GM23338 (cell line): ENCODE measurements at regions not wholly inside any gene's neighbourhood (a gene's known extent, or its start where the extent isn't known, plus 50 kb on each side); places are given as distances from the start of the nearest gene placed in this dataset.

Experiments
- ATAC-seq: fragments of 200-7000 bp; cut with Tn5 transposase; 3 replicates; pipeline ENCODE4 v1.9.1; 2020
- DNase-seq: peaks from one replicate; pipeline ENCODE4 v3.0.0-alpha.2; 2015; ENCODE audit warnings: low spot score
- H2AFZ ChIP-seq: fragments of 200-600 bp; sonication (generic); 2 replicates; pipeline ENCODE4 v1.8.0; 2016; ENCODE audit warnings: antibody characterized with exemption, mild to moderate bottlenecking, moderate library complexity
- H3F3A ChIP-seq: fragments of 200-600 bp; sonication (generic); replicated peaks from 2 replicates; pipeline ENCODE4 v1.8.0; 2017; ENCODE audit warnings: antibody characterized with exemption, mixed run types, low read depth
- H3K27ac ChIP-seq: fragments of 200-600 bp; sonication (generic); 2 replicates; pipeline ENCODE4 v1.6.1; 2016; ENCODE audit warnings: low read depth
- H3K27me3 ChIP-seq: fragments of 200-600 bp; sonication (generic); 2 replicates; pipeline ENCODE4 v1.8.0; 2016; ENCODE audit warnings: mild to moderate bottlenecking, mixed run types, moderate library complexity; ENCODE audit not compliant: insufficient read depth
- H3K36me3 ChIP-seq: fragments of 200-600 bp; sonication (generic); 2 replicates; pipeline ENCODE4 v1.8.0; 2016; ENCODE audit warnings: mild to moderate bottlenecking; ENCODE audit not compliant: insufficient read depth
- H3K4me1 ChIP-seq: fragments of 200-600 bp; sonication (generic); 2 replicates; pipeline ENCODE4 v1.8.0; 2016; ENCODE audit warnings: mild to moderate bottlenecking, moderate library complexity; ENCODE audit not compliant: insufficient read depth
- H3K4me2 ChIP-seq: fragments of 200-600 bp; sonication (generic); 2 replicates; pipeline ENCODE4 v1.7.1; 2017; ENCODE audit warnings: mixed run types
- H3K4me3 ChIP-seq: fragments of 200-600 bp; sonication (generic); 2 replicates; pipeline ENCODE4 v1.6.1; 2016; ENCODE audit warnings: mixed run types
- H3K79me2 ChIP-seq: fragments of 200-600 bp; sonication (generic); replicated peaks from 2 replicates; pipeline ENCODE4 v1.8.0; 2017; ENCODE audit warnings: mild to moderate bottlenecking; ENCODE audit not compliant: insufficient read depth
- H3K9me2 ChIP-seq: fragments of 200-600 bp; sonication (generic); 2 replicates; pipeline ENCODE4 v1.8.0; 2017; ENCODE audit not compliant: insufficient read depth
- H4K20me1 ChIP-seq: fragments of 200-600 bp; sonication (generic); replicated peaks from 2 replicates; pipeline ENCODE4 v1.8.0; 2017; ENCODE audit warnings: mild to moderate bottlenecking; ENCODE audit not compliant: insufficient read depth
- H3K27ac Mint-ChIP-seq: 2 replicates; pipeline ENCODE4 v1.8.0; 2020; ENCODE audit warnings: inconsistent platforms, mild to moderate bottlenecking, moderate library complexity, mixed read lengths
- H3K27me3 Mint-ChIP-seq: 3 replicates; pipeline ENCODE4 v1.8.0; 2022; ENCODE audit warnings: low read depth, mild to moderate bottlenecking, moderate library complexity, mixed read lengths, inconsistent platforms; ENCODE audit not compliant: insufficient read depth, poor library complexity
- H3K36me3 Mint-ChIP-seq: 3 replicates; pipeline ENCODE4 v1.8.0; 2021; ENCODE audit warnings: low read depth, mild to moderate bottlenecking, inconsistent platforms, moderate library complexity, mixed read lengths
- H3K4me1 Mint-ChIP-seq: 3 replicates; pipeline ENCODE4 v1.8.0; 2020; ENCODE audit warnings: mild to moderate bottlenecking, inconsistent platforms, mixed read lengths
- H3K4me3 Mint-ChIP-seq: 3 replicates; pipeline ENCODE4 v1.8.0; 2021; ENCODE audit warnings: moderate library complexity, mild to moderate bottlenecking, inconsistent platforms, mixed read lengths
- H3K9me3 Mint-ChIP-seq: 3 replicates; pipeline ENCODE4 v1.8.0; 2020; ENCODE audit warnings: moderate library complexity, mild to moderate bottlenecking, inconsistent platforms, mixed read lengths
- CREB1 ChIP-seq: fragments of 250-450 bp; sonication (Bioruptor Pico); IDR thresholded peaks from 2 replicates; pipeline ENCODE4 v1.5.0; 2020; ENCODE audit warnings: low read depth, mild to moderate bottlenecking, moderate library complexity
- EZH2 ChIP-seq: fragments of 200-600 bp; sonication (generic); IDR thresholded peaks from one replicate; pipeline ENCODE4 v1.8.0; 2017; ENCODE audit warnings: antibody characterized with exemption, mild to moderate bottlenecking, low read depth; ENCODE audit not compliant: unreplicated experiment
- EZH2phosphoT487 ChIP-seq: fragments of 200-600 bp; sonication (generic); IDR thresholded peaks from one replicate; pipeline ENCODE4 v1.8.1; 2018; ENCODE audit warnings: antibody characterized with exemption; ENCODE audit not compliant: unreplicated experiment
- JUNB ChIP-seq: IDR thresholded peaks from one replicate; pipeline ENCODE4 v1.6.1; 2016; ENCODE audit warnings: antibody characterized with exemption; ENCODE audit not compliant: unreplicated experiment
- NANOG ChIP-seq: IDR thresholded peaks from 2 replicates; pipeline ENCODE4 v1.6.1; 2016; ENCODE audit warnings: antibody characterized with exemption, borderline replicate concordance
- POLR2AphosphoS5 ChIP-seq: IDR thresholded peaks from 2 replicates; pipeline ENCODE4 v1.6.1; 2016; ENCODE audit warnings: antibody characterized with exemption, low read depth
- STAT1 ChIP-seq: IDR thresholded peaks from one replicate; pipeline ENCODE4 v1.6.1; 2016; ENCODE audit warnings: antibody characterized with exemption; ENCODE audit not compliant: unreplicated experiment
- ZNF114 ChIP-seq: fragments of 250-450 bp; sonication (Bioruptor Pico); IDR thresholded peaks from 2 replicates; pipeline ENCODE4 v1.5.0; 2020; ENCODE audit warnings: mild to moderate bottlenecking, moderate library complexity
- ZNF331 ChIP-seq: fragments of 250-450 bp; sonication (Bioruptor Pico); IDR thresholded peaks from 2 replicates; pipeline ENCODE4 v1.5.0; 2020; ENCODE audit warnings: low read depth, mild to moderate bottlenecking, moderate library complexity
- TF ChIP-seq, protein P1 (sequence below): fragments of 250-450 bp; sonication (Bioruptor Pico); IDR thresholded peaks from 2 replicates; pipeline ENCODE4 v1.5.0; 2020; ENCODE audit warnings: mild to moderate bottlenecking, moderate library complexity
- TF ChIP-seq, protein P2 (sequence below), 2 experiments: fragments of 200-600 bp in 1 of 2; sonication (generic) in 1 of 2; conservative IDR thresholded peaks; 2 replicates each; pipeline versions ENCODE4 v1.5.1 to v1.6.1; 2016 to 2017; ENCODE audit warnings: antibody characterized with exemption in 2 of 2, low read depth in 2 of 2, mild to moderate bottlenecking in 2 of 2, moderate library complexity in 1 of 2
- TF ChIP-seq, protein P3 (sequence below): IDR thresholded peaks from 2 replicates; pipeline ENCODE4 v1.6.1; 2016; ENCODE audit warnings: antibody characterized with exemption
- TF ChIP-seq, protein P4 (sequence below): IDR thresholded peaks from one replicate; pipeline ENCODE4 v1.6.1; 2018; ENCODE audit warnings: antibody characterized with exemption; ENCODE audit not compliant: unreplicated experiment

DNA sequence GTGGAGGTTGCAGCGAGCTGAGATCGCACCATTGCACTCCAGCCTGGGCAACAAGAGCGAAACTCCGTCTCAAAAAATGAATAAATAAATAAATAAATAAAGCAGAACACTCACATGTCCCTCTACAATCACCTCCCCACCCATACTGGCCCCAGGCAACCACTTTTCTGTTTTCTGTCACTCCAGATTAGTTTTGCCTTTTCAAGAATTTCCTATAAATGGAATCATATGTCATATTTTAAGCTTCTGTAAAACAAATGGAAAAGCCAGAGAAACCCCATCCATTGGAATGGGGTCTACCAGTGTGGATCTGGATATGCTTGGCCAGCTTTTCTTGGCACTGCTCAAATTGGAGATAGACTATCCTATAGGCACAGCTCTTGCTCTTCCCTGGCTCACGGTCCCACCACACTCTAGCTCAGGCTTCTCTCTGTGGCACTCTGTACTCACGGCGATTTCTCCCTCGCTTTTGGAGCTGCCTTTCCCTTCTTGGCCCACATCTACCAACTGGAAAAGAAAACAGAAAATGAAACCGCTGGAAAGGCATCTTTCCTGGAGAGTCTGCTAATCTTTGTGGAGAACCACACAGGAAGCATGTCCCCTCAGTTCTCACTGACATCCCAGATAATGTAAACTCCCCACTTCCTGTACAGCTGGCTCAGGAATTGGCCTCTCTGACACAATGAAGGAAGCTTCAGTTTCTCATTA lies 210.1 kb downstream of the JCAD start:
- no peak overlapping the region for H2AFZ ChIP-seq
- no peaks in the 10 kb centered on the region for H4K20me1 ChIP-seq
- TF ChIP-seq NANOG (no peak), EZH2 (no peak), JUNB (no peak), EZH2phosphoT487 (no peak), CREB1 (CRISPR knock-in tag) (no peak), STAT1 (no peak), POLR2AphosphoS5 (no peak), ZNF331 (CRISPR knock-in tag) (no peak), ZNF114 (CRISPR knock-in tag) (no peak)
- TF ChIP-seq, protein P1, sequence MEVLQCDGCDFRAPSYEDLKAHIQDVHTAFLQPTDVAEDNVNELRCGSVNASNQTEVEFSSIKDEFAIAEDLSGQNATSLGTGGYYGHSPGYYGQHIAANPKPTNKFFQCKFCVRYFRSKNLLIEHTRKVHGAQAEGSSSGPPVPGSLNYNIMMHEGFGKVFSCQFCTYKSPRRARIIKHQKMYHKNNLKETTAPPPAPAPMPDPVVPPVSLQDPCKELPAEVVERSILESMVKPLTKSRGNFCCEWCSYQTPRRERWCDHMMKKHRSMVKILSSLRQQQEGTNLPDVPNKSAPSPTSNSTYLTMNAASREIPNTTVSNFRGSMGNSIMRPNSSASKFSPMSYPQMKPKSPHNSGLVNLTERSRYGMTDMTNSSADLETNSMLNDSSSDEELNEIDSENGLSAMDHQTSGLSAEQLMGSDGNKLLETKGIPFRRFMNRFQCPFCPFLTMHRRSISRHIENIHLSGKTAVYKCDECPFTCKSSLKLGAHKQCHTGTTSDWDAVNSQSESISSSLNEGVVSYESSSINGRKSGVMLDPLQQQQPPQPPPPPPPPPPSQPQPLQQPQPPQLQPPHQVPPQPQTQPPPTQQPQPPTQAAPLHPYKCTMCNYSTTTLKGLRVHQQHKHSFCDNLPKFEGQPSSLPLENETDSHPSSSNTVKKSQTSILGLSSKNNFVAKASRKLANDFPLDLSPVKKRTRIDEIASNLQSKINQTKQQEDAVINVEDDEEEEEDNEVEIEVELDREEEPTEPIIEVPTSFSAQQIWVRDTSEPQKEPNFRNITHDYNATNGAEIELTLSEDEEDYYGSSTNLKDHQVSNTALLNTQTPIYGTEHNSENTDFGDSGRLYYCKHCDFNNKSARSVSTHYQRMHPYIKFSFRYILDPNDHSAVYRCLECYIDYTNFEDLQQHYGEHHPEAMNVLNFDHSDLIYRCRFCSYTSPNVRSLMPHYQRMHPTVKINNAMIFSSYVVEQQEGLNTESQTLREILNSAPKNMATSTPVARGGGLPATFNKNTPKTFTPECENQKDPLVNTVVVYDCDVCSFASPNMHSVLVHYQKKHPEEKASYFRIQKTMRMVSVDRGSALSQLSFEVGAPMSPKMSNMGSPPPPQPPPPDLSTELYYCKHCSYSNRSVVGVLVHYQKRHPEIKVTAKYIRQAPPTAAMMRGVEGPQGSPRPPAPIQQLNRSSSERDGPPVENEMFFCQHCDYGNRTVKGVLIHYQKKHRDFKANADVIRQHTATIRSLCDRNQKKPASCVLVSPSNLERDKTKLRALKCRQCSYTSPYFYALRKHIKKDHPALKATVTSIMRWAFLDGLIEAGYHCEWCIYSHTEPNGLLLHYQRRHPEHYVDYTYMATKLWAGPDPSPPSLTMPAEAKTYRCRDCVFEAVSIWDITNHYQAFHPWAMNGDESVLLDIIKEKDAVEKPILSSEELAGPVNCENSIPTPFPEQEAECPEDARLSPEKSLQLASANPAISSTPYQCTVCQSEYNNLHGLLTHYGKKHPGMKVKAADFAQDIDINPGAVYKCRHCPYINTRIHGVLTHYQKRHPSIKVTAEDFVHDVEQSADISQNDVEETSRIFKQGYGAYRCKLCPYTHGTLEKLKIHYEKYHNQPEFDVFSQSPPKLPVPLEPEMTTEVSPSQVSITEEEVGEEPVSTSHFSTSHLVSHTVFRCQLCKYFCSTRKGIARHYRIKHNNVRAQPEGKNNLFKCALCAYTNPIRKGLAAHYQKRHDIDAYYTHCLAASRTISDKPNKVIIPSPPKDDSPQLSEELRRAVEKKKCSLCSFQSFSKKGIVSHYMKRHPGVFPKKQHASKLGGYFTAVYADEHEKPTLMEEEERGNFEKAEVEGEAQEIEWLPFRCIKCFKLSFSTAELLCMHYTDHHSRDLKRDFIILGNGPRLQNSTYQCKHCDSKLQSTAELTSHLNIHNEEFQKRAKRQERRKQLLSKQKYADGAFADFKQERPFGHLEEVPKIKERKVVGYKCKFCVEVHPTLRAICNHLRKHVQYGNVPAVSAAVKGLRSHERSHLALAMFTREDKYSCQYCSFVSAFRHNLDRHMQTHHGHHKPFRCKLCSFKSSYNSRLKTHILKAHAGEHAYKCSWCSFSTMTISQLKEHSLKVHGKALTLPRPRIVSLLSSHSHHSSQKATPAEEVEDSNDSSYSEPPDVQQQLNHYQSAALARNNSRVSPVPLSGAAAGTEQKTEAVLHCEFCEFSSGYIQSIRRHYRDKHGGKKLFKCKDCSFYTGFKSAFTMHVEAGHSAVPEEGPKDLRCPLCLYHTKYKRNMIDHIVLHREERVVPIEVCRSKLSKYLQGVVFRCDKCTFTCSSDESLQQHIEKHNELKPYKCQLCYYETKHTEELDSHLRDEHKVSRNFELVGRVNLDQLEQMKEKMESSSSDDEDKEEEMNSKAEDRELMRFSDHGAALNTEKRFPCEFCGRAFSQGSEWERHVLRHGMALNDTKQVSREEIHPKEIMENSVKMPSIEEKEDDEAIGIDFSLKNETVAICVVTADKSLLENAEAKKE (CRISPR knock-in tag): no peak
- TF ChIP-seq, protein P2, sequence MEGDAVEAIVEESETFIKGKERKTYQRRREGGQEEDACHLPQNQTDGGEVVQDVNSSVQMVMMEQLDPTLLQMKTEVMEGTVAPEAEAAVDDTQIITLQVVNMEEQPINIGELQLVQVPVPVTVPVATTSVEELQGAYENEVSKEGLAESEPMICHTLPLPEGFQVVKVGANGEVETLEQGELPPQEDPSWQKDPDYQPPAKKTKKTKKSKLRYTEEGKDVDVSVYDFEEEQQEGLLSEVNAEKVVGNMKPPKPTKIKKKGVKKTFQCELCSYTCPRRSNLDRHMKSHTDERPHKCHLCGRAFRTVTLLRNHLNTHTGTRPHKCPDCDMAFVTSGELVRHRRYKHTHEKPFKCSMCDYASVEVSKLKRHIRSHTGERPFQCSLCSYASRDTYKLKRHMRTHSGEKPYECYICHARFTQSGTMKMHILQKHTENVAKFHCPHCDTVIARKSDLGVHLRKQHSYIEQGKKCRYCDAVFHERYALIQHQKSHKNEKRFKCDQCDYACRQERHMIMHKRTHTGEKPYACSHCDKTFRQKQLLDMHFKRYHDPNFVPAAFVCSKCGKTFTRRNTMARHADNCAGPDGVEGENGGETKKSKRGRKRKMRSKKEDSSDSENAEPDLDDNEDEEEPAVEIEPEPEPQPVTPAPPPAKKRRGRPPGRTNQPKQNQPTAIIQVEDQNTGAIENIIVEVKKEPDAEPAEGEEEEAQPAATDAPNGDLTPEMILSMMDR (conservative IDR thresholded peaks at IDR 0.05; ENCODE audit: low read depth in 2 of 2): no peak
- TF ChIP-seq, protein P3, sequence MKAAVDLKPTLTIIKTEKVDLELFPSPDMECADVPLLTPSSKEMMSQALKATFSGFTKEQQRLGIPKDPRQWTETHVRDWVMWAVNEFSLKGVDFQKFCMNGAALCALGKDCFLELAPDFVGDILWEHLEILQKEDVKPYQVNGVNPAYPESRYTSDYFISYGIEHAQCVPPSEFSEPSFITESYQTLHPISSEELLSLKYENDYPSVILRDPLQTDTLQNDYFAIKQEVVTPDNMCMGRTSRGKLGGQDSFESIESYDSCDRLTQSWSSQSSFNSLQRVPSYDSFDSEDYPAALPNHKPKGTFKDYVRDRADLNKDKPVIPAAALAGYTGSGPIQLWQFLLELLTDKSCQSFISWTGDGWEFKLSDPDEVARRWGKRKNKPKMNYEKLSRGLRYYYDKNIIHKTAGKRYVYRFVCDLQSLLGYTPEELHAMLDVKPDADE: no peak
- TF ChIP-seq, protein P4, sequence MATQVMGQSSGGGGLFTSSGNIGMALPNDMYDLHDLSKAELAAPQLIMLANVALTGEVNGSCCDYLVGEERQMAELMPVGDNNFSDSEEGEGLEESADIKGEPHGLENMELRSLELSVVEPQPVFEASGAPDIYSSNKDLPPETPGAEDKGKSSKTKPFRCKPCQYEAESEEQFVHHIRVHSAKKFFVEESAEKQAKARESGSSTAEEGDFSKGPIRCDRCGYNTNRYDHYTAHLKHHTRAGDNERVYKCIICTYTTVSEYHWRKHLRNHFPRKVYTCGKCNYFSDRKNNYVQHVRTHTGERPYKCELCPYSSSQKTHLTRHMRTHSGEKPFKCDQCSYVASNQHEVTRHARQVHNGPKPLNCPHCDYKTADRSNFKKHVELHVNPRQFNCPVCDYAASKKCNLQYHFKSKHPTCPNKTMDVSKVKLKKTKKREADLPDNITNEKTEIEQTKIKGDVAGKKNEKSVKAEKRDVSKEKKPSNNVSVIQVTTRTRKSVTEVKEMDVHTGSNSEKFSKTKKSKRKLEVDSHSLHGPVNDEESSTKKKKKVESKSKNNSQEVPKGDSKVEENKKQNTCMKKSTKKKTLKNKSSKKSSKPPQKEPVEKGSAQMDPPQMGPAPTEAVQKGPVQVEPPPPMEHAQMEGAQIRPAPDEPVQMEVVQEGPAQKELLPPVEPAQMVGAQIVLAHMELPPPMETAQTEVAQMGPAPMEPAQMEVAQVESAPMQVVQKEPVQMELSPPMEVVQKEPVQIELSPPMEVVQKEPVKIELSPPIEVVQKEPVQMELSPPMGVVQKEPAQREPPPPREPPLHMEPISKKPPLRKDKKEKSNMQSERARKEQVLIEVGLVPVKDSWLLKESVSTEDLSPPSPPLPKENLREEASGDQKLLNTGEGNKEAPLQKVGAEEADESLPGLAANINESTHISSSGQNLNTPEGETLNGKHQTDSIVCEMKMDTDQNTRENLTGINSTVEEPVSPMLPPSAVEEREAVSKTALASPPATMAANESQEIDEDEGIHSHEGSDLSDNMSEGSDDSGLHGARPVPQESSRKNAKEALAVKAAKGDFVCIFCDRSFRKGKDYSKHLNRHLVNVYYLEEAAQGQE: no peak
- no peak overlapping the region for H3K4me2 ChIP-seq
- H3K36me3 ChIP-seq: no peaks in the 10 kb centered on the region
- peaks cover 5% of the 10 kb centered on the region; the same call in 1 of the 3 replicates for H3K9me3 Mint-ChIP-seq
- H3K4me3 ChIP-seq: no peak overlapping the region
- ATAC-seq: no peak
- H3K27me3 Mint-ChIP-seq: peaks cover 2% of the 10 kb centered on the region
- peaks cover 9% of the 10 kb centered on the region; the same call in 1 of the 2 replicates for H3K9me2 ChIP-seq
- no peaks in the 10 kb centered on the region for H3K4me1 Mint-ChIP-seq
- no peak for DNase-seq
- no peaks in the 10 kb centered on the region for H3F3A ChIP-seq
- H3K4me1 ChIP-seq: no peaks in the 10 kb centered on the region
- no peak overlapping the region for H3K4me3 Mint-ChIP-seq
- H3K27ac Mint-ChIP-seq: no peak overlapping the region
- H3K27ac ChIP-seq: no peak overlapping the region
- no peaks in the 10 kb centered on the region for H3K79me2 ChIP-seq
- H3K27me3 ChIP-seq: no peaks in the 10 kb centered on the region
- no peaks in the 10 kb centered on the region for H3K36me3 Mint-ChIP-seq
